ENCODE measurements at regions not wholly inside any gene's neighbourhood (a gene's known extent, or its start where the extent isn't known, plus 50 kb on each side); places are given as distances from the start of the nearest gene placed in this dataset.

DNA sequence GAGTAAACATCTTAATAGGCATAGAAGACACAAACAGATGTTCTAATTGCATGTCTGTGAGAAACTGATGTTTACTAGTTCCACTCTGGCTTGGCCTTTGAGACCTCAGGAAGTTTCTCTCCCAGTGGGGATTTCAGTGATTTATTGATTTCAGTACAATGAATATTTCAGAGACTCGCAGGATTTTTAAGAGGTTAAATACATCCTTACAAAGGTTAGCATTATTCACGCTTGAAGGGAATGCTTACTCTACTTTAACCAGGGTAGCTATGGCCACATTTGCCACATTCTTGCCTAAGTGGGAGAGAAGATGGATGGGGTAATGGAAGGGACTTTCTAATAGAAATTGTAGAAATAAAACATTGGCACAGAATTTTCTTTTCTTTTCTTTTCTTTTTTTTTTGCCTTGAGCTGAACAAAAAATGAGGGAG lies 480.1 kb downstream of the SPRY1 start:
- no peak for TF ChIP-seq GATA2 (IDR thresholded peaks at IDR 0.05; ENCODE audit: low read depth, low read length)
- TF ChIP-seq GATA3 (IDR thresholded peaks at IDR 0.05; ENCODE audit: low read depth, low read length) = no peak

Measured in SH-SY5Y (cell line).